HG03159 (cell line): ENCODE measurements at regions not wholly inside any gene's neighbourhood (a gene's known extent, or its start where the extent isn't known, plus 50 kb on each side); places are given as distances from the start of the nearest gene placed in this dataset.
"Not testable (repeated sequence)": the region's sequence is repeated elsewhere in the genome, so short reads cannot be mapped to it uniquely, and the experiment has no call there.

ENCODE experiments used
- ATAC-seq: cut with Tn5 transposase; IDR thresholded peaks from one replicate; pipeline ENCODE4 v1.9.1; 2021; ENCODE audit warnings: mild to moderate bottlenecking, moderate library complexity; ENCODE audit not compliant: unreplicated experiment

DNA sequence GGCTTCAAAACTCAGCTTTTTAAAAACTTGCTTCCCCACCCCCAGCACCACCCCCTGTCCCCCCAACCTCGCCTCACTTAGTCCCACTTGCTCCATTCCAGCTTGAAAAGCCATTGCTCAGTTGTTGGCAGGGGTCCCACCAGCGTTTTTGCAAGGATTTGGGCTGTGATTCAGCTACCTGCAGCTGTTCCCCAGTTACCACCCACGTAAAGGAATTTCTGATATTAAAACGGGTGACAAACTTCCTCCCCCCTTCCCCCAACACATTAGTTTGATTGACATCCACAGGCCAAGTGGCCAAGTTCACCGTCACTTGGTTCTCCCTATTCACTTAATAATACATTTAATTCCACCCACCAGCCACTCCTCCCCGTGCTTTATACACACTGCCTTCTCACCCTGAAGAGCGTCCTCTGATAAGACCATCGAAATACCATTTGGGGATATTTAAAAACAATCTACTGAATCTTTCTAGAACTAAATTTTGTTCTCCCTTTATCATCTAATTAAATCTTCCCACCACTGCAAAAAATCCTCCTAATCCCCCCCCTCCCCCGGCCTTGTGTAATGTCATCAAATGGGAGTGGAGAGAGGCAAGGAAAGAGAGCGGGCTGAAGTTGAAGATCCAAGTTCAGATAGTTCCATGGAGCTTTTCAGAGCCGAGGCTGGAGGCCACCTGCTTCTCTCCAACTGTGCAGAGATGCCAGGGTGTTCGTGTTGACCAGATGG lies 55.1 kb downstream of the SOX9 start:
- no peak for ATAC-seq

DNA sequence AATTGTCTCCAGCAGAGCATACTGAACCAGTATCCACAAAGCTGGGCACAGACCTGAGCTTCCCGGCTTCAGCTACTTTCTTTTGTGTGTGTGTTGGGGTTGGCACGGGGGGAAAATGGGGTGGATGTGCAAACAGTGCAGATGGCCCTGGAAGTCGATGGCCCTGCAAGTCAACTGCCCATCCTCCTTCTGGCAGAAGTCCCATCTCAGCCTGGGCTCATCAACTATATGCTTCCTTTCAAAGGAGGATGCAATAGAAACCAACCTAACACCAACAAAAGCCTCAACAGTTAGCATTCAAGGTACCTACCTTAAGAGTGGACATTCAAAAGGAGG lies 55.7 kb downstream of the SOX9 start:
- ATAC-seq, result no peak

DNA sequence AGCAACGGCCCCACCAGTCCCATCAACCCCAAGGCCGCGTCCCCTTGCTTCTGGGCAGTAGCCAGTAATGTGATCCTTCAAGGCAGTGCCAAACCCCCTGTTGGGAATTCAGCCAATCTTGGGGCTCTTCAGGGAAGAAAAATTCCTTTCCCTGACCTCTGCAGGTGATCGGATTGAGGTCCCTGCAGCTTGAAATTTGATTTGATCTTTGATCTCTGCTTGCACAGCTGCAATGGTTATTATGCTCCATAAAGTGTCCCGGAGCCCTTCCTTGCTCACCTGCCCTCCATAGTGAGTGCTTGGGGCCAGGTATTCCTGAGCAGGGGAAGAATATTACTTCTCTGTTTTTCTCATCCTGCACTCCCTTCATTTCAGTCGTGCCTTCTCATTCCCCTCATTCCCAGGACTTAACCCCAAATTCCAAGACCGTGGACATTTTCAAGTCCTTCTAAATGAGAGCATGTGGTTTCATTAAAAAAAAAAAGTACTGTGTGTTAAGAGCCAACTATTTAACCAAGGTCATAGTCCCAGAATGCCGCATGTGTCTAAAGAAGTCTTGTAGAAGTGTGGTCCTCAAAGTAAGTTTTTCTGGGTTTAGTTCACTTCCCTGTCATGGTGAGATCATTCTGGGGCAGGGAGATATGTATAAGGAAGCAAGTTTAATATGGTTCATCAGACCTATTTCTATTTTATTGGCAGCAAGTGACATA lies 56.3 kb downstream of the SOX9 start:
- ATAC-seq, result no peak

- ATAC-seq, result no peak
Observed at GRCh38 chr17:72177738-72178137, 56.9 kb downstream of the SOX9 start.

GRCh38 chr17:72182371-72182873 lies 61.6 kb downstream of the SOX9 start:
- ATAC-seq, result no peak

- ATAC-seq, result no peak
Observed at GRCh38 chr17:72183194-72183685, 62.4 kb downstream of the SOX9 start.

DNA sequence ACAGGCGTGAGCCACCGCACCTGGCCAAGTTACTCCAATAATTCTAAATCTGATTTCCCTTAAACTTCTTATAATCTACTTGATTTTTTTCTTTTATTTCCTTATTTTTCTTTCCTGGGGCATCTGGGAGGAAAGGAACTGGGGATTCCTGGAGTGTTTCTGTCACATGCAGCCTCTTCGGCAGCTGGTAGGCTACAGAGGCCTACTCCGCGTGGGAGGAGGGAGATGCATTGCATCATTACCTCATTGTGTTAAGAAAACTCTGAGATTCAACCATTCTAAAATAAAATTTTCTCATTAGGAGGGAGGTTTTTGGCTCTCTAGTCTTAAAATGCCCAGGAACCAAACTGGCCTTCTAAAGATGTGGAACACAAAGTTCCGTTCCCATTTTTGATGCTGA lies 64.0 kb downstream of the SOX9 start:
- ATAC-seq, result no peak

DNA sequence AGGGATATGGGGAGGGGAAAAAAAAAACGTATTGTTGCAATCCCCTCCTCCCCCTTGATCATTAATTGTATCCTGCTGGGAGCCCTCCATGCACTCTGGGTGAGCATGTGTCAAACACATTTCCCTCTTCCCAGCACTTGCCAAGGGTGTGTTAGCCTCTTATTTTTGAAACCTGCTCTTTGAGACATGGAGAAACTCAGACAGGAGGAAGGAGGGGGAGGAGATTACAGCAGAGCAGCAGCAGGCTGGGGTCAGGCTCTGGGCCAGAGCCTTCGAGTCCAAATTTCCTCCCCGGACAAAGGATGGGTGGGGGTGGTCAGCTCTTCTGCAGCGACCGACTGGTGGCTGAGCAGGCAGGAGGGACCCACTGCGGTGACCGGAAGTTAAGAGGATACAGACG lies 64.7 kb downstream of the SOX9 start:
- ATAC-seq, result no peak

DNA sequence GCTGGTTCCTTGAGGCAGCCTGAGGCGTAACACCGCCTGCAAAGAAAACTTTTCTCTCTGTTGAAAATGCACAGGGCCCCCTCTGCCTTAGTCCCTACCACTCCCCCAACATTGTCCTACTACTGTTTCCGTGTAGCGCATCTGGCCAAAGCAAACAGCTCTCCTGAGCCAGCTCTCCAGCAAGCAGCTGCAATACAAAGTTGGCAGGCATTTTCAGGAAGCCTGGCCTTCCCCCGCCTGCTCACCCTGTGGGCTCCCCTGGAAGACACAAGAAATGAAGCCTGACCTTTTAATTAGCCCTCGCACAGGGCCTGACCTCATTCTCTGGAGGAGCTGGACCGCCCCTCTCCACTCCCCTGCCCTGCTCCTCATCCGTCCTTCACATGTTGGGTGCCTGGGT lies 66.7 kb downstream of the SOX9 start:
- no peak for ATAC-seq

DNA sequence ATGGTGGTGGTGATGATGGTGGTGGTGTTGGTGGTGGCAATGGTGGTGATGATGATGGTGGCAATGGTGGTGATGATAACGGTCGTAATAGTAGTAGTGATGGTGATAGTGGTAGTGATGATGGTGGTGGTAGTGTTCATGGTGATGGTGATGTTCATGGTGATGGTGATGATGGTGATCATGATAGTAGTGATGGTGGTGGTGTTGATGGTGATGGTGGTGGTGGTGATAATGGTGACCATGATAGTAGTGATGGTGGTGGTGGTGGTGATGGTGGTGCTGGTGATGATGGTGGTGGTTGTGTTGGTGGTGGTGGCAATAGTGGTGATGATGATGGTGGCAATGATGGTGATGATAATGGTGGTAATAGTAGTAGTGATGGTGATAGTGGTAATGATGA lies 68.0 kb downstream of the SOX9 start:
- no peak for ATAC-seq

- no peak for ATAC-seq
Observed at GRCh38 chr17:72189768-72190593, 69.2 kb downstream of the SOX9 start.

DNA sequence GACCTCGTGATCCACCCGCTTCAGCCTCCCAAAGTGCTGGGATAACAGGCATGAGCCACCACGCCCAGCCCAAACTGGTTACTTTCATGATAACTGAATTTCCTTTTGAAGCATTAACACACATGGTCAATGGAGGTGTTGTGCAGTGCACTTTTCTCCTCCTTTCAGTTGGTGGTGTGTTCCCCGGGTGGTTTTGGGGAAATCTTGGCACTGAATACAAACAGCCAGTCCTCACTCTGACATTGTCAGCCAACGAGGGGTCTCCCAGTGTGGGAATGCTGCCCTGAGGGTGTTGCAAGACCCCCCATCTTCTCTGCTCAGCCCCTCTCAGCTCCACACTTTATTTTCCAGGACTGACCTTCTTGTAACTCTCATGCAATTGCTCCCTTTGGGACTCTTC lies 70.5 kb downstream of the SOX9 start:
- ATAC-seq, result no peak

DNA sequence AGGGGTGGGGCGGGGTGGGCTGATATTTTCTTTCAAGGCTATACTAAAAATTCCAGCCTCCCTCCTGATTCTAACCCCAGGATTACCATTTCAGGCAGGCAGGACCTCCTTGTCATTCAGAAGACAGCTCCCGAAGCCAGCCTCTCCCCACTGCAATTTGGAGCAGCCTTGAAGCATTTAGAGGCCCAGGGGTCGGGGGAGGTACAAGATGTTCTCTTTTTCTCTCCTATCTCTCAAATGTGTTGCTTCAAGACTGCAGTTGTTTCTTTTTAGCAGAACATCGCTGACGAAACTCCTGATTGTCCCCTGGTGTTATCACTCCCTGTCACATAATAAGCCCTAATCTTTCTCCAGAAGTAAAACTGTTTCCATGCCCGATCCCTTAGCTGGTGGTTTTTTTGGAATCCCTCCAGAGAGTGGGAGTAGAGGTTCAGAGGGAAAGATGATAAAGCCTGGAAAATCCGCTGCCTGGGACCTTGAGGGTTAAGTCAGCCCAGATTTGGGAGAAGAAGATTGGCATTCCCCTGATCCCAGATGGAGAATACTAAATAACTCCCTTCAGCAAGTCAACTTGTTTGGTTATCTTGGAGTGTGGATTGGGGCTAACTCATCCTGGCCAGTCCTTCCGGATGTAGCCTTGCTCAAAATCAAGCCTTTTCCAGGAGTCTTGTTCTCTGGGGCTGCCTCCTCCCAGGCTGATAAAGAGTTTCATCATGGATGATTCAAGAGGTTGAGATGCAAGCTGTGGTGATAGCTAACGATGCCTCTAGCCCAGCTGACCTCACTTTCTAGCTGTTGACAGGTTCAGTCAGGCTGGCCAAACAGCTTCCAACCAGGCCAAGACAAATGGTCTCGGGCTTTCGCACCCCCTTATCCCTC lies 71.3 kb downstream of the SOX9 start:
- ATAC-seq, result no peak

DNA sequence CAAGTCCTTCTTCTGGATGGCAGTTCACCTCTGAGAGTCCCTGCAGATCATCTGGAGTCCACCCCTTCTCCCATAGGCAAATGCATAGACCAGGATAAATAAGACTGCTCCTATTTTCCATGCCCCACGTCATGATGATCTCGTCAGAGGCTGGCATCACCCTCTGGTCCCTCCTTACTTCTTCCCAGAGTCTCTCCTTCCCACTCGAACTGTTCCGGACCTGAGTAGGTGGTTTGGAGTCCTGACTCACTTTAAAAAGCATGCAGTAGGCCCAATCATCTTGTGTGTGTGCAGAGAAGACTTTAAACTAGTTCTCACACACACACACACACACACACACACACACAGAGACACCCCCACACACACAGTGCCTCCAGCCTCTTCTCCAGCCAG lies 72.0 kb downstream of the SOX9 start:
- no peak for ATAC-seq

- no peak for ATAC-seq
Observed at GRCh38 chr17:72193391-72194106, 72.7 kb downstream of the SOX9 start.

- ATAC-seq, result not testable (repeated sequence)
Observed at GRCh38 chr17:72194107-72194440, 73.3 kb downstream of the SOX9 start.

DNA sequence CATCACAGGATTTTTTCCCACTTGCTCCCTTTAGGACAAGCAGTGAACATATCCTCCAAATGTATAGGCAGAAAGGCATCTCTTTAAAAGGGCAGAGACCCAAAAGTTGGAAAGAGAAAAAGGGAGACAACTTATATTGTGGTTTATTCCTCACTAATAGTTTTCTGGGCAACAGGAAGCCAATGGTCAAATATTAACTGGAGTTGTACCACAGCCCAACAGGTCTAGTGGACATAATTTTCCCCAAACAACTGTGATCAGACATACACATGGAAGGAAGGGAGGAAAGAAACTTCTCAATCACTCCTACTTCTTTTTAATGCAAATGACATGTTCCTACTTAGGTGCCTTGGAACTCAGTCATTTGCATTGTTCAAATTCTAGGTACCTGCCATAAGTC lies 78.4 kb downstream of the SOX9 start:
- ATAC-seq, result no peak

DNA sequence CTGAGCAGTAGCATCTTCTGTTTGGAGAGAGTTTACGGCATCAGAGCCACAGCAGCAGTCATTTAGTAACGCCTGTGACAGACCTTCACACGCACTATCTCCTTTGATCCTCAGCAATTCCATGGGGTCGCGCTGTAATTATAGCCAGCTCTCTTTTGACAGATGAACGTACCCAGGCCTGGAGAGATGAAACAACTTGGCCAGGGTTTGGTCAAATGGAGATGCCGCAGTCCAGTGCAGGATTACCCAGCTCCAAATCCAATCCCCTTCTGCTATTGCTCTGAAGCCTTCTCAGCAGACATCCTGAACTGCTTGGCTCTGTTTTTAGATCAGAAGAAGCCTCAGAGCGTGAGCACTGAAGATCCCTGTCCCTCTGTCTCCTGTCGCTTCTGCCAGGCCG lies 83.9 kb downstream of the SOX9 start:
- ATAC-seq, result no peak

- ATAC-seq, result no peak
Observed at GRCh38 chr17:72205357-72205756, 84.5 kb downstream of the SOX9 start.

DNA sequence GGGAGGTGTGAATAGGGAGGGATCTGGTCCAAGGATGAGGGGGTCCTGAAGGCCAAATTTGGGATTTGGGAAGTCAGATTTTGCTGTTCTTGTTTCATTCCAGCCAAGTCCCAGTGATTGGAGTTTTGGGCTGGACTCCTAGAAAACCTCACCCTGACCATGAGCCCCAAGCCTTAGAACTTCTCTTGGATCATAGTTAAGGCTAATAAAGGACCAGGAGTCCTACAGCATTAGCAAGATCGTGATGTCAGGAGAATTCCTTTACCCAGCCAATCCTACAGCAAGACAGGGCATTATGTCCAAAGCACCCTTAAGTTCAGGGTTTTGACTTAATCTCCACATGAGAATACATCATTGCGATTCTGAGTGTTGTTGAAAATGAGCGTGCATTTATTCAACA lies 85.0 kb downstream of the SOX9 start:
- ATAC-seq, result no peak
